Gastroesophageal sphincter (tissue), 4 donors: ENCODE measurements at regions not wholly inside any gene's neighbourhood (a gene's known extent, or its start where the extent isn't known, plus 50 kb on each side); places are given as distances from the start of the nearest gene placed in this dataset.

Experiments used
- ATAC-seq: fragments of 150-250 bp; one replicate; pipeline ENCODE4 v1.9.1; 2016; ENCODE audit warnings: mild to moderate bottlenecking, moderate library complexity
- H3K27ac ChIP-seq, 4 donors: fragments of 200-600 bp; sonication (generic) in 3 of 4; 1 replicate in 3 of 4; 2 replicates in 1 of 4; pipeline ENCODE4 v1.5.1; 2016 to 2019
- H3K27me3 ChIP-seq: fragments of 200-600 bp; sonication (generic); one replicate; pipeline ENCODE4 v1.5.1; 2019
- H3K36me3 ChIP-seq, 2 donors: fragments of 200-600 bp; sonication (generic); one replicate each; pipeline ENCODE4 v1.5.1; 2019; ENCODE audit warnings: control low read depth in 1 of 2
- H3K4me1 ChIP-seq, 3 donors: fragments of 200-600 bp; sonication (generic); 1 replicate in 2 of 3; 2 replicates in 1 of 3; pipeline ENCODE4 v1.5.1; 2016 to 2019; ENCODE audit warnings: control low read depth in 2 of 3
- H3K4me3 ChIP-seq, 2 donors: fragments of 200-600 bp; sonication (generic); one replicate each; pipeline ENCODE4 v1.5.1; 2019; ENCODE audit warnings: mild to moderate bottlenecking in 1 of 2, moderate library complexity in 1 of 2
- H3K9me3 ChIP-seq, 3 donors: fragments of 200-600 bp; sonication (generic); one replicate each; pipeline ENCODE4 v1.5.1; 2017 to 2019; ENCODE audit warnings: control low read depth in 2 of 3
- CTCF ChIP-seq, 4 experiments: fragments of 200-600 bp in 2 of 4; fragments of 450-650 bp in 2 of 4; sonication (generic) in 1 of 4; IDR thresholded peaks; one replicate each; pipeline ENCODE4 v1.5.1; 2017 to 2019; ENCODE audit warnings: antibody characterized with exemption in 4 of 4, mild to moderate bottlenecking in 2 of 4, moderate library complexity in 2 of 4
- EP300 ChIP-seq: sonication (generic); formaldehyde crosslinking; IDR thresholded peaks from one replicate; pipeline ENCODE4 v1.6.1; 2017; ENCODE audit warnings: antibody characterized with exemption, mild to moderate bottlenecking
- POLR2A ChIP-seq, 2 donors: fragments of 450-650 bp; IDR thresholded peaks; one replicate each; pipeline ENCODE4 v1.6.1; 2017; ENCODE audit warnings: antibody characterized with exemption in 2 of 2, mild to moderate bottlenecking in 2 of 2, moderate library complexity in 1 of 2
- POLR2AphosphoS5 ChIP-seq: sonication (generic); formaldehyde crosslinking; IDR thresholded peaks from one replicate; pipeline ENCODE4 v1.6.1; 2017; ENCODE audit warnings: antibody characterized with exemption
- WGBS, 2 donors: methylation state at CpG; one replicate each; pipeline ENCODE4 v1.1.5; 2018; ENCODE audit warnings: low coverage in 1 of 2; 5-methylcytosine and 5-hydroxymethylcytosine counted together

GRCh38 chr12:115572440-115572839, 705.1 kb downstream of the MED13L start:
- no peaks in the 10 kb centered on the region for H3K4me1 ChIP-seq
- H3K9me3 ChIP-seq, result no peaks in the 10 kb centered on the region
- 71 to 100% methylated on average over 2 of the region's 2 CpGs for WGBS, 2 donors
- no peak overlapping the region for H3K27ac ChIP-seq
- TF ChIP-seq POLR2A (IDR thresholded peaks at IDR 0.05) (no peak), POLR2AphosphoS5 (no peak), EP300 (no peak), CTCF (IDR thresholded peaks at IDR 0.05) (no peak)
- H3K27me3 ChIP-seq, result peaks cover 29% of the 10 kb centered on the region
- no peak for ATAC-seq
- no peaks in the 10 kb centered on the region for H3K36me3 ChIP-seq
- no peak overlapping the region for H3K4me3 ChIP-seq

- Histone ChIP-seq H3K4me3 (no peak overlapping the region), H3K27me3 (peaks cover 27% of the 10 kb centered on the region), H3K4me1 (no peaks in the 10 kb centered on the region), H3K36me3 (no peaks in the 10 kb centered on the region), H3K9me3 (no peaks in the 10 kb centered on the region), H3K27ac (no peak overlapping the region)
- WGBS, 2 donors, result 88 to 91% methylated on average over 5 to 7 of the region's 8 CpGs
- ATAC-seq, result no peak
- no peak for TF ChIP-seq POLR2A (IDR thresholded peaks at IDR 0.05)
- TF ChIP-seq EP300, result no peak
- no peak for TF ChIP-seq POLR2AphosphoS5
- TF ChIP-seq CTCF (IDR thresholded peaks at IDR 0.05), result no peak
Measured at GRCh38 chr12:115571446-115571845, 706.0 kb downstream of the MED13L start.

- Histone ChIP-seq H3K27me3 (peaks cover 26% of the 10 kb centered on the region), H3K4me3 (no peak overlapping the region), H3K4me1 (no peaks in the 10 kb centered on the region), H3K27ac (no peak overlapping the region), H3K9me3 (no peaks in the 10 kb centered on the region), H3K36me3 (no peaks in the 10 kb centered on the region)
- no peak for ATAC-seq
- TF ChIP-seq CTCF (IDR thresholded peaks at IDR 0.05) (no peak), POLR2AphosphoS5 (no peak), POLR2A (IDR thresholded peaks at IDR 0.05) (no peak), EP300 (no peak)
- 92 to 93% methylated on average over 2 of the region's 2 CpGs for WGBS, 2 donors
Measured at GRCh38 chr12:115571027-115571426, 706.5 kb downstream of the MED13L start.

- WGBS, 2 donors, result 75 to 93% methylated on average over 7 to 12 of the region's 27 CpGs
- TF ChIP-seq EP300 (no peak), POLR2A (IDR thresholded peaks at IDR 0.05) (no peak), POLR2AphosphoS5 (no peak)
- H3K27ac ChIP-seq, result no peak overlapping the region
- no peak for ATAC-seq
- H3K36me3 ChIP-seq, result no peaks in the 10 kb centered on the region
- peak overlapping the region in 1 of 2 donors; percentile 19 for H3K4me3 ChIP-seq
- H3K4me1 ChIP-seq, result no peaks in the 10 kb centered on the region
- peaks cover 29% of the 10 kb centered on the region for H3K27me3 ChIP-seq
- H3K9me3 ChIP-seq, result no peaks in the 10 kb centered on the region
Measured at GRCh38 chr12:115570069-115570777, 707.3 kb downstream of the MED13L start.

- TF ChIP-seq POLR2AphosphoS5 (no peak), EP300 (no peak), POLR2A (IDR thresholded peaks at IDR 0.05) (no peak), CTCF (IDR thresholded peaks at IDR 0.05) (no peak)
- H3K4me3 ChIP-seq, result peak overlapping the region in 1 of 2 donors; percentile 19
- WGBS, 2 donors, result 80 to 92% methylated on average over 3 to 6 of the region's 9 CpGs
Measured at GRCh38 chr12:115569345-115570068, 708.0 kb downstream of the MED13L start.

More at GRCh38 chr12:115569345-115570068, 708.0 kb downstream of the MED13L start:
- Histone ChIP-seq H3K27ac (no peak overlapping the region), H3K27me3 (peaks cover 29% of the 10 kb centered on the region), H3K4me1 (no peaks in the 10 kb centered on the region), H3K36me3 (no peaks in the 10 kb centered on the region), H3K9me3 (no peaks in the 10 kb centered on the region)
- ATAC-seq, result no peak
